NK-92 treated with Interleukin-12 subunit alpha and Interleukin-12 subunit beta, amount 100 ng/mL, for 24 hours (cell line): ENCODE measurements at regions not wholly inside any gene's neighbourhood (a gene's known extent, or its start where the extent isn't known, plus 50 kb on each side); places are given as distances from the start of the nearest gene placed in this dataset.

Source experiments
- DNase-seq: peaks from one replicate; lab custom pipeline; 2025; lab: John Stamatoyannopoulos, UW

DNA sequence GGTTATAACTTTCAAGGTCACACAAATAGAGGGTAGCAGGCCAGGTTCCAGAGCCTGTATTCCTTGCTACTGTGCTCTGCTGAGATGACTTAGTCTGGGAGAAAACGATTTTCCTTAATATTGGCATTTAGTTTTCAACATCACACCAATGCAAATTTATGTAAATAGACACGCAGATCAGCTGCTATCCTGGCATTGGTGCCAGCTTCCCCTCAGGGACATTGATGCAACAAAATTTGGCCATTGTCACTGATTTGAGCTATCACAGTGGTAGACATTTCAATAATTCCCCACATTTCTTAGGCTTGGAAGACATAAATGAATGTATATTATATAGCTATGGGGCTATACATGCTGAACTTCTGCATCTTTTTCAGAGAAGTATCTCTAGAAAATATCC is 71.6 kb upstream of the ASTN2 start:
- no peak for DNase-seq

DNA sequence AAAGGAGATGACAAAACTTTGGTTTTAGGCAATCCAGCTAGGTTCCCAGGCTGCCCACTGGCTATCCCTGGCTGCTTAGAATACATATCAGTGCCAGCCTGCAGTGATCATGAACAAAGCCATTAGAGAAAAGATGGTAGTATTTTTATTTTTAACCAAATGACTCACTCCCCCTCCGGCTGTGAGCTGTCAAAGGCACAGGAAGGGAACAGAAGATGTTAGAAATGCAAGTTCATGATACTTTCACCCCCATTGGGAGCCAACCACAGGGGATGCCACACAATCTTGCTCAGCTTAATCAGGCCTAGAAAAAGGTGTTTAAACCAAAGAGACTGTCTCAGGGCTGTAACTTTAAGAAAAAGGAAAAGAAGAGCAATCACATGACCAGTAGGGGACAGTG is 70.3 kb upstream of the ASTN2 start:
- DNase-seq = no peak

DNA sequence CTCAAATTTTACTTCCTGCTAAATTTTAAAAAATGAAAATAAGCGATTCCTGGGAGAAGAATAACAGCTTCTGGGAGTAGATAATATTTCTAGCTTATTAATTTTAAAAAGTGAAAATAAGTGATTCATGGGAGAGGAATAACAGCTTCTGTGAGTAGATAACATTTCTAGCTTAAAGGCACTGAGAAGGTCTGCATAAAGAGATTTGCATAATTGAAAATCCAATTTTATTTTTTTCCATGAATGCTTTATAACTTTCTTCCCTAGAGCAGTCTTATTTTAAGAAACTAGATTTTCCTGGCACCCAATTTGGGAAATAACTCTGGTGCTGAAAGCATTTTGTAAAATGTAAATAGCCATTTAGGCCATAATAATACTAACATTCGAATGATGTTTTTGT is 65.9 kb upstream of the ASTN2 start:
- DNase-seq = no peak

DNA sequence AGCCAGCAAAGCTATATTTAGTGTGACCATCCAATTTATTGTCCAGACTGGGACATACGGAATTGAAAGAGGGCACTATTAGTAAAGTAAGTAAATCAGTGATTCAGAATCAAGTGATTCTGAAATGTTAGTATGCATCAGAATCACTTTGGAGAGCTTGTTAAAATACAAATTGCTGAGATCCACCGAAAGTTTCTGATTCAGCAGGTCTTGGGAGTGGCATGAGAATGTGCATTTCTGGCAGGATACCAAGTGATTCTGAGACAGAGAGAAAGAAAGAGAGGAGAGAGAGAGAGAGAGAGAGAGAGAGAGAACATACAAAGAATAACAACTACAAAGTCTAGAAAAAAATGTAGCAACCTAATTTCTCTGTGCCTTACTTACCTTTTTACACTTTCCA is 65.4 kb upstream of the ASTN2 start:
- DNase-seq = no peak

DNA sequence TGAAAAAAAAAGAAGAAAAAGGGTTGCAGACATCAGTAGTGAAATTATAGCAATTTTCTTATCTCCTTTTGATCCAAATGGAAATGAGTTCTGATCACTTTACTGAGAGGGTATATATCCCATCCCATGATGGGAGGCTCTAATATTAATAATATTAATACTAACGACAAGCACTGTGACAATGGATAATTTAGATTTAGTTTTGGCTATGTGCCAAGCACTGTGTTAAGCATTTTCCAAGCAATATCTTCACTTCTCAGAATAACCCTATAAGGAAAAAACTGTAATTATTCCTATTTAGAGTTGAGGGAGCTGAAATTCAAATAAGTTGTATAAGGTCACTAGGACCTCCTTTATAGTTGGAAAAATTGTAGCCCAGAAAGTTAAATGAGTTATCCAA is 58.4 kb upstream of the ASTN2 start:
- no peak for DNase-seq

DNA sequence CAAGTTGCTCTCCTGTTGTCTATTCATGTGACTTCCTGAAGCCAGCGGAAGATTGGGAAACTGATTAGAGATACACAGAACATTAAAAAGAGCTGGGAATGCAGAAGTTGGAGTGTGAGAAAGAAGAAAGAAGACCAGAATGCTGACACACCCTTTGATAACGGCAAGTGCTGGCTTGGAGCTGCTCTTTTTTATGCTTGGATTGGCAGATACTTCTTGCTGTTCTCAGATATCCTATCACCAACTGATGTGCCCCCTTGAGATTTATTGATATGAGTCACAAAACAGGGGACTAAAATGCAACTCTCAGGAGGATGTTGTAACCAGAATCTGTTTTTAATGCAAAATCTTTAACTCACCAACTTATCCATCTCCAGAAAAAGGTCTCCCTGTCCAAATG is 56.0 kb upstream of the ASTN2 start:
- no peak for DNase-seq

DNA sequence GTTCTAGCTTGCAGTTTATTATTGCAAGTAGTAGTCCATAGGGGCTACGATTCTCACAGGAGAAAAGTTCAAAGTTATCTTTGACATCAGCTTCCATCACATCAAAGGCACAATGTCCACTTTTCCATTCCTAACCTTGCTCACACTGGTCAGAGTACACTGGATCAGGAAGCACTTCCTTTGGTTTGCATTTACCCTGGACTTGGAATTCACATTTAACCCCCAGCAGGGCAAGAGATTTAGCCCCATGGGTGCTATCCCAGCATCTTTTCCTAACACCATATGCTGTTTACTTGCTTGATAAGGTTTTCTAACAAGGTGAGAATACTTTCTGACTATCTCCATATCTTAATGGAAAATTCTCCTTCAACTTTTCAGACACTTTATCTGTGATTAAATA is 55.6 kb upstream of the ASTN2 start:
- no peak for DNase-seq

DNA sequence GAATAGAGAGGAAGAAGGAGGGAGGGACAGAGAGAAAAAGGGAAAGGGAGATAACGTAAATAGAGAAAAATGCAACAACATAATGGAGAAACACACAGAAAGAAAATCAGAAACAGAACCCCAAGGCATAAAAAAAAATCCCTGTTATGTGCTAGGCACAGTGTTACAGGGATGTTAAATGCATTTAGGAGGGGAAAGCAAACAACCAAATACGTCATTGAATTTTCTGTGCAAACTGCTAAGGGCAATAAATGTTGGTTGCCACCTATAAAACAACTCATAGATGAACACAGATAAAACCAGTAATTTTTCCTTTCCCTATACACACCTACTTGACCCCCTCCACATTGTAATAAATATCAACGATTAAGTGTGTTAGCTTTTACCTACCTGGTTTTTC is 51.3 kb upstream of the ASTN2 start:
- no peak for DNase-seq

DNA sequence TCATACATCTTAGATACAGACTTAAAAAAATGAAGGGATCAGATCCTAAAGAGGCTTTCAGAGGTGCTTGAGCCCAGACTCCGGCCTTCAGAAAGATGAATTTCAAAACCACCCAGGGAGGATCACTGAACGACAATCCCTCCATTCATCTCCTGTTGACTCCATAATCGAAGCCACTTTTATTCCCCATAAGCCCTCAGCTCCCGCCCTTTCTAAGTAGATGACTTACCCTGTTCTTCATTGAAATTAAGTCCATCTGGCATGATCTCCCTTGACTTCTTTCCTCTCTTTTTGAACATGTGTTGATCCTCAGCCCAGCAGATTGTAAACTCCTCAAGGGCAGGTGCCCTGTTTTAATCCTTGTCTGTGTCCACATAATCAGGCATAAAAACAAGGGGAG is 50.8 kb upstream of the ASTN2 start:
- no peak for DNase-seq

DNA sequence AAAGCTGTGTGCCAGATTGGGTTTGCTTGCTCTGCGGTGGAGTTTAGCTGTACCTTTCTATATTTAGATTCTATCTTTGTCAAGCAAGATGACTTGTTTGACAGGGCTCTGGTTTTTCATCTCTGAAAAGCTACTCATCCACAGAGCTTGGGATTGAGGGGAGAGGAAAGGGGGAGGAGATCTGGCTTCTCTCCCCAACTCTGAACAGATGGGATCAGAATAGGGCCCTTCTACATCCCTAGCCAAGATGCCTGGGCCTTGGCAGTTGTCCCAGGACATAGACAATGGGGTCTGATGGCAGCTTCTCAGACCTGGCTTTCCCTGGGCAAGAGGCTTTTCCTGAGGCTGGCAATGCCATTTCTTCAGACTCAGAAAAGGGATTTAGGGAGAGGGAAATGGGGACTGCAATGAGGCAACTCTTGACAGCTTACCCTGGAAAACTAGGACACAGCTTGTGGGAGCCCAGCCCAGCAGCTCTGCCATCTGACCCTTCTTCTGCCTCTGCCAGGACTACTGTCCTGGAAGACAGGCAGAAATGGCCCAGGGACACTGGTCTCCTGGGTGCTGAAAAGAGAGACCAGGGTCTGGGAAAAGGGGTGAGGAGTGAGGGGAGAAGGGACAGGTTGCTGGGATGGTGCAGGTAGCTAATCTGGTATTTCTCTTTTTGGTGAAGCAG is 50.2 kb upstream of the ASTN2 start:
- DNase-seq = no peak
